H9 (cell line): ENCODE measurements at regions not wholly inside any gene's neighbourhood (a gene's known extent, or its start where the extent isn't known, plus 50 kb on each side); places are given as distances from the start of the nearest gene placed in this dataset.

Experiments used
- DNase-seq: peaks from one replicate; pipeline ENCODE4 v3.0.0-alpha.2; 2017
- H2AFZ ChIP-seq: one replicate; pipeline ENCODE4 v1.6.1; 2013; ENCODE audit warnings: mild to moderate bottlenecking, low read length, control low read depth, moderate library complexity
- H2AK5ac ChIP-seq: 2 replicates; pipeline ENCODE4 v1.6.1; 2013; ENCODE audit warnings: low read length, control low read depth, mixed read lengths; ENCODE audit not compliant: insufficient read length
- H2BK120ac ChIP-seq: one replicate; pipeline ENCODE4 v1.6.1; 2013; ENCODE audit warnings: low read depth, mild to moderate bottlenecking, low read length, control low read depth, inconsistent platforms; ENCODE audit not compliant: poor library complexity, severe bottlenecking
- H2BK12ac ChIP-seq: 2 replicates; pipeline ENCODE4 v1.6.1; 2013; ENCODE audit warnings: low read length, control low read depth, mixed read lengths, low read depth; ENCODE audit not compliant: insufficient read length
- H2BK15ac ChIP-seq: 2 replicates; pipeline ENCODE4 v1.6.1; 2013; ENCODE audit warnings: low read depth, low read length, control low read depth
- H2BK20ac ChIP-seq: one replicate; pipeline ENCODE4 v1.6.1; 2013; ENCODE audit warnings: low read depth, mild to moderate bottlenecking, low read length, control low read depth, inconsistent platforms; ENCODE audit not compliant: poor library complexity, severe bottlenecking
- H2BK5ac ChIP-seq: 2 replicates; pipeline ENCODE4 v1.6.1; 2013; ENCODE audit warnings: low read length, control low read depth, mixed read lengths; ENCODE audit not compliant: insufficient read length
- H3K14ac ChIP-seq: 2 replicates; pipeline ENCODE4 v1.6.1; 2013; ENCODE audit warnings: low read length, control low read depth; ENCODE audit not compliant: insufficient read depth
- H3K18ac ChIP-seq: 2 replicates; pipeline ENCODE4 v1.6.1; 2013; ENCODE audit warnings: low read depth, mild to moderate bottlenecking, mixed read lengths, low read length, control low read depth; ENCODE audit not compliant: insufficient read length
- H3K23ac ChIP-seq: 2 replicates; pipeline ENCODE4 v1.6.1; 2013; ENCODE audit warnings: low read length, control low read depth, mixed read lengths, low read depth; ENCODE audit not compliant: insufficient read length
- H3K23me2 ChIP-seq: 2 replicates; pipeline ENCODE4 v1.6.1; 2013; ENCODE audit warnings: low read depth, mild to moderate bottlenecking, mixed read lengths, low read length, control low read depth; ENCODE audit not compliant: insufficient read length, poor library complexity, severe bottlenecking
- H3K27ac ChIP-seq: 2 replicates; pipeline ENCODE4 v1.5.1; 2013; ENCODE audit warnings: low read length, control low read depth, mixed read lengths, low read depth; ENCODE audit not compliant: insufficient read length
- H3K27me3 ChIP-seq: 2 replicates; pipeline ENCODE4 v1.6.1; 2013; ENCODE audit warnings: low read length, control low read depth, inconsistent platforms; ENCODE audit not compliant: insufficient read depth
- H3K4ac ChIP-seq: 2 replicates; pipeline ENCODE4 v1.6.1; 2013; ENCODE audit warnings: low read depth, mild to moderate bottlenecking, control low read depth, inconsistent platforms, low read length, moderate library complexity
- H3K4me1 ChIP-seq: 2 replicates; pipeline ENCODE4 v1.6.1; 2013; ENCODE audit warnings: low read length, control low read depth, inconsistent platforms; ENCODE audit not compliant: insufficient read depth
- H3K4me2 ChIP-seq: 2 replicates; pipeline ENCODE4 v1.6.1; 2013; ENCODE audit warnings: low read length, control low read depth, mixed read lengths; ENCODE audit not compliant: insufficient read length, insufficient read depth
- H3K56ac ChIP-seq: 2 replicates; pipeline ENCODE4 v1.6.1; 2013; ENCODE audit warnings: low read depth, mild to moderate bottlenecking, mixed read lengths, low read length, control low read depth; ENCODE audit not compliant: insufficient read length
- H3K79me1 ChIP-seq: 2 replicates; pipeline ENCODE4 v1.6.1; 2013; ENCODE audit warnings: low read depth, mild to moderate bottlenecking, moderate library complexity, low read length, control low read depth, inconsistent platforms; ENCODE audit not compliant: insufficient read depth, poor library complexity, severe bottlenecking
- H3K79me2 ChIP-seq: 2 replicates; pipeline ENCODE4 v1.6.1; 2013; ENCODE audit warnings: low read length, control low read depth, inconsistent platforms; ENCODE audit not compliant: insufficient read depth
- H3K9ac ChIP-seq: 2 replicates; pipeline ENCODE4 v1.6.1; 2013; ENCODE audit warnings: low read length, control low read depth, mixed read lengths; ENCODE audit not compliant: insufficient read length; ENCODE audit errors: extremely low read depth
- H3K9me3 ChIP-seq: one replicate; pipeline ENCODE4 v1.6.1; 2013; ENCODE audit warnings: low read depth, low read length, inconsistent platforms; ENCODE audit not compliant: control insufficient read depth
- H3T11ph ChIP-seq: one replicate; pipeline ENCODE4 v1.6.1; 2013; ENCODE audit warnings: mild to moderate bottlenecking, low read length, control low read depth, inconsistent platforms
- H4K20me1 ChIP-seq: one replicate; pipeline ENCODE4 v1.6.1; 2013; ENCODE audit not compliant: control insufficient read depth, insufficient read length, insufficient read depth
- H4K5ac ChIP-seq: 2 replicates; pipeline ENCODE4 v1.6.1; 2013; ENCODE audit warnings: low read depth, mild to moderate bottlenecking, mixed read lengths, low read length, control low read depth; ENCODE audit not compliant: insufficient read length
- H4K8ac ChIP-seq: replicated peaks from 2 replicates; pipeline ENCODE4 v1.6.1; 2013; ENCODE audit warnings: low read length, control low read depth, mixed read lengths, low read depth; ENCODE audit not compliant: insufficient read length
- H4K91ac ChIP-seq: 2 replicates; pipeline ENCODE4 v1.6.1; 2013; ENCODE audit warnings: low read depth, mild to moderate bottlenecking, moderate library complexity, mixed read lengths, low read length, control low read depth; ENCODE audit not compliant: insufficient read length
- H3K27ac Mint-ChIP-seq, 3 experiments: 2 replicates in 2 of 3; 3 replicates in 1 of 3; pipeline ENCODE4 v1.8.0; 2020 to 2021; ENCODE audit warnings: mixed read lengths in 3 of 3, mild to moderate bottlenecking in 1 of 3, moderate library complexity in 1 of 3
- H3K27me3 Mint-ChIP-seq: 2 replicates; pipeline ENCODE4 v1.8.0; 2021; ENCODE audit warnings: low read depth, mild to moderate bottlenecking, moderate library complexity, mixed read lengths
- H3K36me3 Mint-ChIP-seq, 3 experiments: 2 replicates in 2 of 3; 3 replicates in 1 of 3; pipeline ENCODE4 v1.8.0; 2020 to 2021; ENCODE audit warnings: low read depth in 3 of 3, mixed read lengths in 3 of 3; ENCODE audit not compliant: insufficient read depth in 1 of 3
- H3K4me1 Mint-ChIP-seq, 2 experiments: 2 replicates each; pipeline ENCODE4 v1.8.0; 2020; ENCODE audit warnings: mixed read lengths in 2 of 2
- H3K4me3 Mint-ChIP-seq, 2 experiments: 2 replicates in 1 of 2; 3 replicates in 1 of 2; pipeline ENCODE4 v1.8.0; 2020 to 2021; ENCODE audit warnings: mild to moderate bottlenecking in 2 of 2, mixed read lengths in 2 of 2, moderate library complexity in 1 of 2
- H3K9me3 Mint-ChIP-seq, 2 experiments: 2 replicates in 1 of 2; 3 replicates in 1 of 2; pipeline ENCODE4 v1.8.0; 2020; ENCODE audit warnings: mild to moderate bottlenecking in 2 of 2, mixed read lengths in 2 of 2, moderate library complexity in 1 of 2
- CTCF ChIP-seq: fragments of 200-600 bp; sonication (generic); conservative IDR thresholded peaks from 3 replicates; pipeline ENCODE4 v1.8.0; 2021; ENCODE audit warnings: antibody characterized with exemption, mild to moderate bottlenecking
- WGBS: extraction: QIAGEN DNeasy Blood & Tissue Kit; methylation state at CpG from one replicate; pipeline ENCODE4 v1.1.7; 2013; ENCODE audit warnings: missing lambda C conversion rate, low lambda C conversion rate, mixed read lengths; ENCODE audit not compliant: insufficient read length; ENCODE audit errors: extremely low coverage; 5-methylcytosine and 5-hydroxymethylcytosine counted together

GRCh38 chr10:47198221-47198620 lies 101.8 kb upstream of the GDF10 start:
- H2BK15ac ChIP-seq = no peak overlapping the region
- no peak overlapping the region for H4K91ac ChIP-seq
- no peak overlapping the region for H3K14ac ChIP-seq
- H3K23me2 ChIP-seq = no peaks in the 10 kb centered on the region
- H4K20me1 ChIP-seq = no peaks in the 10 kb centered on the region
- no peaks in the 10 kb centered on the region for H3K9me3 ChIP-seq
- WGBS = no CpG with 5 or more reads among the region's 4 CpGs
- no peak overlapping the region for H4K5ac ChIP-seq
- Mint-ChIP-seq H3K4me3 (no peak overlapping the region), H3K27me3 (no peaks in the 10 kb centered on the region), H3K9me3 (peaks cover 0 to 4% of the 10 kb centered on the region in 2 experiments; a peak in 2 of 5 replicates), H3K4me1 (peaks cover 6 to 7% of the 10 kb centered on the region in 2 experiments), H3K36me3 (no peaks in the 10 kb centered on the region; a peak in 2 of 7 replicates), H3K27ac (no peak overlapping the region)
- H3K4ac ChIP-seq = no peak overlapping the region
- no peaks in the 10 kb centered on the region for H3K79me1 ChIP-seq
- DNase-seq = no peak
- no peak overlapping the region for H3K4me2 ChIP-seq
- no peak overlapping the region for H2BK5ac ChIP-seq
- no peak overlapping the region for H2BK12ac ChIP-seq
- no peak overlapping the region for H3K18ac ChIP-seq
- no peak overlapping the region for H3K23ac ChIP-seq
- H3K27ac ChIP-seq = no peak overlapping the region
- H3K9ac ChIP-seq = no peak overlapping the region
- H2AK5ac ChIP-seq = no peak overlapping the region
- H3K56ac ChIP-seq = no peak overlapping the region
- H2AFZ ChIP-seq = no peak overlapping the region
- no peak overlapping the region for H3T11ph ChIP-seq
- no peak overlapping the region for H2BK20ac ChIP-seq
- H3K27me3 ChIP-seq = no peaks in the 10 kb centered on the region
- no peak overlapping the region for H4K8ac ChIP-seq
- no peak for TF ChIP-seq CTCF
- H2BK120ac ChIP-seq = no peak overlapping the region
- H3K79me2 ChIP-seq = no peaks in the 10 kb centered on the region
- H3K4me1 ChIP-seq = no peaks in the 10 kb centered on the region; the same call in 1 of the 2 replicates
